ENCODE measurements at regions not wholly inside any gene's neighbourhood (a gene's known extent, or its start where the extent isn't known, plus 50 kb on each side); places are given as distances from the start of the nearest gene placed in this dataset.
"Not testable (repeated sequence)": the region's sequence is repeated elsewhere in the genome, so short reads cannot be mapped to it uniquely, and the experiment has no call there.

GRCh38 chr14:61613006-61613405, 82.3 kb upstream of the HIF1A start:
- TF ChIP-seq EZH2 (IDR thresholded peaks at IDR 0.05; ENCODE audit: insufficient read depth, poor library complexity, severe bottlenecking); EZH2phosphoT487 (IDR thresholded peaks at IDR 0.05; ENCODE audit: insufficient read depth, low read depth): not testable (repeated sequence)
